Breast epithelium (tissue), 4 donors: ENCODE measurements at regions not wholly inside any gene's neighbourhood (a gene's known extent, or its start where the extent isn't known, plus 50 kb on each side); places are given as distances from the start of the nearest gene placed in this dataset.

Experiments
- DNase-seq, 2 donors: peaks; one replicate each; pipeline ENCODE4 v3.0.0-alpha.2; 2019; ENCODE audit warnings: low spot score in 2 of 2
- H3K27ac ChIP-seq, 2 donors: fragments of 200-600 bp; sonication (generic) in 1 of 2; one replicate each; pipeline ENCODE4 v1.5.1; 2016 to 2019; ENCODE audit warnings: mild to moderate bottlenecking in 1 of 2
- H3K27me3 ChIP-seq, 2 donors: fragments of 200-600 bp; sonication (generic) in 1 of 2; one replicate each; pipeline versions ENCODE4 v1.5.1 to v1.6.0; 2017 to 2019; ENCODE audit warnings: control low read depth in 1 of 2, mild to moderate bottlenecking in 1 of 2
- H3K36me3 ChIP-seq: fragments of 200-600 bp; one replicate; pipeline ENCODE4 v1.5.1; 2019
- H3K4me1 ChIP-seq, 2 donors: fragments of 200-600 bp; sonication (generic); one replicate each; pipeline ENCODE4 v1.5.1; 2016 to 2019; ENCODE audit warnings: control low read depth in 1 of 2
- H3K4me3 ChIP-seq, 3 donors: fragments of 200-600 bp; sonication (generic); 1 replicate in 2 of 3; 2 replicates in 1 of 3; pipeline ENCODE4 v1.5.1; 2016 to 2019; ENCODE audit warnings: mild to moderate bottlenecking in 3 of 3, moderate library complexity in 2 of 3
- H3K9me3 ChIP-seq, 2 donors: fragments of 200-600 bp; sonication (generic) in 1 of 2; one replicate each; pipeline ENCODE4 v1.5.1; 2016 to 2019; ENCODE audit warnings: control low read depth in 1 of 2
- CTCF ChIP-seq, 3 donors: fragments of 450-650 bp; IDR thresholded peaks; one replicate each; pipeline ENCODE4 v1.5.1; 2016 to 2017; ENCODE audit warnings: antibody characterized with exemption in 3 of 3, mild to moderate bottlenecking in 3 of 3, moderate library complexity in 3 of 3
- POLR2A ChIP-seq: fragments of 450-650 bp; IDR thresholded peaks from one replicate; pipeline ENCODE4 v1.6.1; 2016; ENCODE audit warnings: antibody characterized with exemption, mild to moderate bottlenecking, moderate library complexity
- POLR2AphosphoS5 ChIP-seq, 3 donors: sonication (generic); formaldehyde crosslinking; IDR thresholded peaks; one replicate each; pipeline ENCODE4 v1.6.1; 2017; ENCODE audit warnings: antibody characterized with exemption in 3 of 3
- intact Hi-C: fragments of 100-400 bp; cut with DNase I; formaldehyde crosslinking; loops from one replicate; pipeline ENCODE4 v1.15.1; 2023; ENCODE audit warnings: low total_unique reads

- intact Hi-C loops: no loop called here
- Histone ChIP-seq H3K27ac (no peak overlapping the region), H3K9me3 (no peaks in the 10 kb centered on the region), H3K27me3 (no peaks in the 10 kb centered on the region), H3K4me1 (no peaks in the 10 kb centered on the region), H3K36me3 (no peaks in the 10 kb centered on the region), H3K4me3 (no peak overlapping the region)
- no peak for DNase-seq
- TF ChIP-seq POLR2A (no peak), POLR2AphosphoS5 (IDR thresholded peaks at IDR 0.05) (no peak), CTCF (IDR thresholded peaks at IDR 0.05) (no peak)
Observed at GRCh38 chr15:91793771-91794170, 59.7 kb upstream of the SLCO3A1 start.

- H3K4me1 ChIP-seq: no peaks in the 10 kb centered on the region
- no peak for DNase-seq
- TF ChIP-seq POLR2A (no peak), POLR2AphosphoS5 (IDR thresholded peaks at IDR 0.05) (no peak), CTCF (IDR thresholded peaks at IDR 0.05) (no peak)
- no peaks in the 10 kb centered on the region for H3K36me3 ChIP-seq
- H3K27me3 ChIP-seq: no peaks in the 10 kb centered on the region
- intact Hi-C loops: no loop called here
- no peak overlapping the region for H3K27ac ChIP-seq
- no peaks in the 10 kb centered on the region for H3K9me3 ChIP-seq
- no peak overlapping the region for H3K4me3 ChIP-seq
Observed at GRCh38 chr15:91795235-91795634, 58.3 kb upstream of the SLCO3A1 start.

- Histone ChIP-seq H3K27me3 (peaks cover 0 to 6% of the 10 kb centered on the region in 2 donors), H3K9me3 (no peaks in the 10 kb centered on the region), H3K4me3 (no peak overlapping the region), H3K27ac (no peak overlapping the region), H3K4me1 (no peaks in the 10 kb centered on the region), H3K36me3 (no peaks in the 10 kb centered on the region)
- intact Hi-C loops: no loop called here
- DNase-seq: no peak
- no peak for TF ChIP-seq POLR2A
- no peak for TF ChIP-seq POLR2AphosphoS5 (IDR thresholded peaks at IDR 0.05)
- no peak for TF ChIP-seq CTCF (IDR thresholded peaks at IDR 0.05)
Observed at GRCh38 chr15:91801836-91802534, 51.5 kb upstream of the SLCO3A1 start.

GRCh38 chr15:91803260-91803659 lies 50.2 kb upstream of the SLCO3A1 start:
- no peak overlapping the region for H3K27ac ChIP-seq
- TF ChIP-seq POLR2A (no peak), POLR2AphosphoS5 (IDR thresholded peaks at IDR 0.05) (no peak), CTCF (IDR thresholded peaks at IDR 0.05) (no peak)
- H3K4me1 ChIP-seq: no peaks in the 10 kb centered on the region
- no peak for DNase-seq
- peaks cover 0 to 6% of the 10 kb centered on the region in 2 donors for H3K27me3 ChIP-seq
- H3K4me3 ChIP-seq: no peak overlapping the region
- H3K9me3 ChIP-seq: no peaks in the 10 kb centered on the region
- no peaks in the 10 kb centered on the region for H3K36me3 ChIP-seq
- intact Hi-C loops: no loop called here
